Uterus (tissue), 3 donors: ENCODE measurements at regions not wholly inside any gene's neighbourhood (a gene's known extent, or its start where the extent isn't known, plus 50 kb on each side); places are given as distances from the start of the nearest gene placed in this dataset.

Source experiments
- DNase-seq, 2 donors: peaks; one replicate each; pipeline ENCODE4 v3.0.0-alpha.2; 2019 to 2020
- H3K27ac ChIP-seq, 2 donors: fragments of 200-600 bp; sonication (generic); 1 replicate in 1 of 2; 2 replicates in 1 of 2; pipeline ENCODE4 v1.5.1; 2016 to 2018
- H3K27me3 ChIP-seq, 2 donors: fragments of 200-600 bp; sonication (generic); one replicate each; pipeline ENCODE4 v1.5.1; 2018 to 2019; ENCODE audit warnings: control low read depth in 1 of 2
- H3K36me3 ChIP-seq, 2 donors: fragments of 200-600 bp; sonication (generic); one replicate each; pipeline ENCODE4 v1.5.1; 2019; ENCODE audit warnings: control low read depth in 1 of 2
- H3K4me1 ChIP-seq, 2 donors: fragments of 200-600 bp; sonication (generic); one replicate each; pipeline ENCODE4 v1.5.1; 2018 to 2019; ENCODE audit warnings: control low read depth in 1 of 2
- H3K4me3 ChIP-seq, 2 donors: fragments of 200-600 bp; sonication (generic); 1 replicate in 1 of 2; 2 replicates in 1 of 2; pipeline ENCODE4 v1.5.1; 2018 to 2019; ENCODE audit warnings: mild to moderate bottlenecking in 1 of 2
- H3K9me3 ChIP-seq, 2 donors: fragments of 200-600 bp; sonication (generic); one replicate each; pipeline ENCODE4 v1.5.1; 2019; ENCODE audit warnings: control low read depth in 1 of 2
- POLR2A ChIP-seq, 2 donors: fragments of 450-650 bp; IDR thresholded peaks; one replicate each; pipeline ENCODE4 v1.6.1; 2016; ENCODE audit warnings: antibody characterized with exemption in 2 of 2, mild to moderate bottlenecking in 1 of 2, moderate library complexity in 1 of 2
- intact Hi-C: fragments of 100-400 bp; cut with DNase I; formaldehyde crosslinking; loops from one replicate; pipeline ENCODE4 v1.15.1; 2023; ENCODE audit warnings: low total_unique reads
- TF ChIP-seq, protein P1 (sequence below), 4 experiments: fragments of 200-600 bp in 2 of 4; fragments of 450-650 bp in 2 of 4; sonication (generic) in 2 of 4; IDR thresholded peaks; one replicate each; pipeline ENCODE4 v1.5.1; 2016 to 2019; ENCODE audit warnings: antibody characterized with exemption in 4 of 4, mild to moderate bottlenecking in 2 of 4, moderate library complexity in 1 of 4
- donor health status: DM: yes; HTN: yes; CAD: no.

DNA sequence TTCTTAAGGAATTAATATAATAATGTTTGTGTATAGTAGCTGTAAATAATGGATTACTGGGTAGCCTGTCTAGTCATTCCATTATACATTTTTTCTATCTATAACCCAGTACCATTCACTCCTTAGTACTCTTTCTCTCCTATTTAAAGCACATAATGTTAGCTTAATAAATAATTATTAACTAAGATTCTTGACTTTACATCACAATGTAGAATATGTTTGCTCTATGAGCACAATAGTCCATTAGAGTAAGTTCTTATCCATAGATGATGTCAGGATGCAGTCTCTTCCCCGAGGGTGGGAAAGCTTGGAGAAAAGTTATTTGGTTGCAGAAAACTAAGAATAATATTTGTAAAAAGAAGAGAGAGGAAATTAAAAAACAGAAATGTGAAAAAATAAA is 226.4 kb upstream of the EYS start:
- Histone ChIP-seq H3K9me3 (no peaks in the 10 kb centered on the region), H3K27ac (no peak overlapping the region), H3K4me3 (no peak overlapping the region), H3K36me3 (no peaks in the 10 kb centered on the region), H3K4me1 (no peaks in the 10 kb centered on the region), H3K27me3 (no peaks in the 10 kb centered on the region)
- intact Hi-C loops: no loop called here
- TF ChIP-seq, protein P1, sequence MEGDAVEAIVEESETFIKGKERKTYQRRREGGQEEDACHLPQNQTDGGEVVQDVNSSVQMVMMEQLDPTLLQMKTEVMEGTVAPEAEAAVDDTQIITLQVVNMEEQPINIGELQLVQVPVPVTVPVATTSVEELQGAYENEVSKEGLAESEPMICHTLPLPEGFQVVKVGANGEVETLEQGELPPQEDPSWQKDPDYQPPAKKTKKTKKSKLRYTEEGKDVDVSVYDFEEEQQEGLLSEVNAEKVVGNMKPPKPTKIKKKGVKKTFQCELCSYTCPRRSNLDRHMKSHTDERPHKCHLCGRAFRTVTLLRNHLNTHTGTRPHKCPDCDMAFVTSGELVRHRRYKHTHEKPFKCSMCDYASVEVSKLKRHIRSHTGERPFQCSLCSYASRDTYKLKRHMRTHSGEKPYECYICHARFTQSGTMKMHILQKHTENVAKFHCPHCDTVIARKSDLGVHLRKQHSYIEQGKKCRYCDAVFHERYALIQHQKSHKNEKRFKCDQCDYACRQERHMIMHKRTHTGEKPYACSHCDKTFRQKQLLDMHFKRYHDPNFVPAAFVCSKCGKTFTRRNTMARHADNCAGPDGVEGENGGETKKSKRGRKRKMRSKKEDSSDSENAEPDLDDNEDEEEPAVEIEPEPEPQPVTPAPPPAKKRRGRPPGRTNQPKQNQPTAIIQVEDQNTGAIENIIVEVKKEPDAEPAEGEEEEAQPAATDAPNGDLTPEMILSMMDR (IDR thresholded peaks at IDR 0.05): no peak
- TF ChIP-seq POLR2A (IDR thresholded peaks at IDR 0.05): no peak
- DNase-seq: no peak

DNA sequence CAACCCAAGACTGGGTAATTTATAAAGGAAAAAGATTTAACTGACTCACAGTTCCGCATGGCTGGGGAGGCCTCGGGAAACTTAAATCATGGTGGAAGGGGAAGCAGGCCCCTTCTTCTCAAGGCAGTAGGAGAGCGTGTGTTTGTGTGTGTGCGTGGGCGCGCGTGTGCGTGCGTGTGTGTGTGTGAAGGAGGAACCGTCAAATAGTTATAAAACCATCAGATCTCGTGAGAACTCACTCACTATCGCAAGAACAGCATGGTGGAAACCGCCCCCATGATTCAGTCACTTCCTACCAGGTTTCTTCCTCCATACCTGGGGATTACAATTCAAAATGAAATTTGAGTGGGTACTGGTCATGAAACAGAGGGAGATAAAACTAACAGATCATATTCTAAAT is 220.1 kb upstream of the EYS start:
- intact Hi-C loops: no loop called here
- H3K4me1 ChIP-seq: no peaks in the 10 kb centered on the region
- H3K27ac ChIP-seq: no peak overlapping the region
- no peak for DNase-seq
- TF ChIP-seq, protein P1 (IDR thresholded peaks at IDR 0.05): no peak
- TF ChIP-seq POLR2A (IDR thresholded peaks at IDR 0.05): no peak
- H3K36me3 ChIP-seq: no peaks in the 10 kb centered on the region
- H3K9me3 ChIP-seq: no peaks in the 10 kb centered on the region
- H3K27me3 ChIP-seq: no peaks in the 10 kb centered on the region
- no peak overlapping the region for H3K4me3 ChIP-seq

- no peaks in the 10 kb centered on the region for H3K9me3 ChIP-seq
- no peak overlapping the region for H3K4me3 ChIP-seq
- no peak overlapping the region for H3K27ac ChIP-seq
- intact Hi-C loops: no loop called here
- DNase-seq: no peak
- no peaks in the 10 kb centered on the region for H3K4me1 ChIP-seq
- H3K36me3 ChIP-seq: no peaks in the 10 kb centered on the region
- no peaks in the 10 kb centered on the region for H3K27me3 ChIP-seq
- TF ChIP-seq, protein P1 (IDR thresholded peaks at IDR 0.05): no peak
- TF ChIP-seq POLR2A (IDR thresholded peaks at IDR 0.05): no peak
Measured at GRCh38 chr6:65924411-65924810, 217.4 kb upstream of the EYS start.

- Histone ChIP-seq H3K27me3 (no peaks in the 10 kb centered on the region), H3K36me3 (no peaks in the 10 kb centered on the region), H3K4me3 (no peak overlapping the region), H3K27ac (no peak overlapping the region), H3K4me1 (no peaks in the 10 kb centered on the region), H3K9me3 (no peaks in the 10 kb centered on the region)
- DNase-seq: no peak
- TF ChIP-seq, protein P1 (IDR thresholded peaks at IDR 0.05): no peak
- TF ChIP-seq POLR2A (IDR thresholded peaks at IDR 0.05): no peak
- intact Hi-C loops: no loop called here
Measured at GRCh38 chr6:65922049-65922448, 215.0 kb upstream of the EYS start.

- intact Hi-C loops: no loop called here
- Histone ChIP-seq H3K27ac (no peak overlapping the region), H3K4me3 (no peak overlapping the region), H3K4me1 (no peaks in the 10 kb centered on the region), H3K36me3 (no peaks in the 10 kb centered on the region), H3K27me3 (no peaks in the 10 kb centered on the region), H3K9me3 (no peaks in the 10 kb centered on the region)
- no peak for DNase-seq
- no peak for TF ChIP-seq POLR2A (IDR thresholded peaks at IDR 0.05)
- TF ChIP-seq, protein P1 (IDR thresholded peaks at IDR 0.05): no peak
Measured at GRCh38 chr6:65908065-65908464, 201.0 kb upstream of the EYS start.
